ENCODE measurements at regions not wholly inside any gene's neighbourhood (a gene's known extent, or its start where the extent isn't known, plus 50 kb on each side); places are given as distances from the start of the nearest gene placed in this dataset.

GRCh38 chr12:61525331-61525730 is 734.9 kb upstream of the USP15 start:
- in situ Hi-C loops (cut with MboI; ENCODE audit: low sequenced_read_pairs): no loop called here

GRCh38 chr12:61530456-61530855 is 729.7 kb upstream of the USP15 start:
- in situ Hi-C loops (cut with MboI; ENCODE audit: low sequenced_read_pairs): no loop called here

GRCh38 chr12:61531195-61531594 is 729.0 kb upstream of the USP15 start:
- in situ Hi-C loops (cut with MboI; ENCODE audit: low sequenced_read_pairs): no loop called here

- in situ Hi-C loops (cut with MboI; ENCODE audit: low sequenced_read_pairs): no loop called here
Measured at GRCh38 chr12:61536117-61536516, 724.1 kb upstream of the USP15 start.

GRCh38 chr12:61536525-61536924 is 723.7 kb upstream of the USP15 start:
- in situ Hi-C loops (cut with MboI; ENCODE audit: low sequenced_read_pairs): no loop called here

GRCh38 chr12:61538951-61539350 is 721.3 kb upstream of the USP15 start:
- in situ Hi-C loops (cut with MboI; ENCODE audit: low sequenced_read_pairs): no loop called here

GRCh38 chr12:61542551-61542950 is 717.7 kb upstream of the USP15 start:
- in situ Hi-C loops (cut with MboI; ENCODE audit: low sequenced_read_pairs): no loop called here

- in situ Hi-C loops (cut with MboI; ENCODE audit: low sequenced_read_pairs): no loop called here
Measured at GRCh38 chr12:61546296-61546695, 713.9 kb upstream of the USP15 start.

GRCh38 chr12:61553091-61553490 is 707.1 kb upstream of the USP15 start:
- in situ Hi-C loops (cut with MboI; ENCODE audit: low sequenced_read_pairs): no loop called here

GRCh38 chr12:61554268-61555008 is 705.8 kb upstream of the USP15 start:
- in situ Hi-C loops (cut with MboI; ENCODE audit: low sequenced_read_pairs): no loop called here

GRCh38 chr12:61563665-61564450 is 696.3 kb upstream of the USP15 start:
- in situ Hi-C loops (cut with MboI; ENCODE audit: low sequenced_read_pairs): no loop called here

GRCh38 chr12:61564466-61564865 is 695.7 kb upstream of the USP15 start:
- in situ Hi-C loops (cut with MboI; ENCODE audit: low sequenced_read_pairs): no loop called here

GRCh38 chr12:61566183-61566582 is 694.0 kb upstream of the USP15 start:
- in situ Hi-C loops (cut with MboI; ENCODE audit: low sequenced_read_pairs): no loop called here

GRCh38 chr12:61574339-61574738 is 685.9 kb upstream of the USP15 start:
- in situ Hi-C loops (cut with MboI; ENCODE audit: low sequenced_read_pairs): no loop called here

GRCh38 chr12:61584943-61585342 is 675.3 kb upstream of the USP15 start:
- in situ Hi-C loops (cut with MboI; ENCODE audit: low sequenced_read_pairs): loop anchor here (25.0 kb wide), 1 partner anchor 102 kb away; no protein-coding TSS in a partner anchor

- in situ Hi-C loops (cut with MboI; ENCODE audit: low sequenced_read_pairs): loop anchor here (25.0 kb wide), 1 partner anchor 96 kb away; no protein-coding TSS in a partner anchor
Measured at GRCh38 chr12:61590864-61591263, 669.3 kb upstream of the USP15 start.

GRCh38 chr12:61610143-61610542 is 650.1 kb upstream of the USP15 start:
- in situ Hi-C loops (cut with MboI; ENCODE audit: low sequenced_read_pairs): no loop called here

- in situ Hi-C loops (cut with MboI; ENCODE audit: low sequenced_read_pairs): no loop called here
Measured at GRCh38 chr12:61629702-61630101, 630.5 kb upstream of the USP15 start.

GRCh38 chr12:61646639-61647038 is 613.6 kb upstream of the USP15 start:
- in situ Hi-C loops (cut with MboI; ENCODE audit: low sequenced_read_pairs): no loop called here

GRCh38 chr12:61647566-61647965 is 612.6 kb upstream of the USP15 start:
- in situ Hi-C loops (cut with MboI; ENCODE audit: low sequenced_read_pairs): no loop called here

GRCh38 chr12:61652265-61652664 is 607.9 kb upstream of the USP15 start:
- in situ Hi-C loops (cut with MboI; ENCODE audit: low sequenced_read_pairs): no loop called here

- in situ Hi-C loops (cut with MboI; ENCODE audit: low sequenced_read_pairs): no loop called here
Measured at GRCh38 chr12:61654698-61655097, 605.5 kb upstream of the USP15 start.

All from HL-60/S4 treated with phorbol 12-myristate 13-acetate at 8.2 ng/mL for 4 days and 3 days (cell line).